Upper lobe of left lung (tissue), 6 donors: ENCODE measurements at regions not wholly inside any gene's neighbourhood (a gene's known extent, or its start where the extent isn't known, plus 50 kb on each side); places are given as distances from the start of the nearest gene placed in this dataset.

ENCODE experiments used
- ATAC-seq, 2 donors: fragments of 200-7000 bp; cut with Tn5 transposase; one replicate each; pipeline ENCODE4 v1.9.1; 2022; ENCODE audit warnings: mild to moderate bottlenecking in 2 of 2, moderate library complexity in 2 of 2; ENCODE audit not compliant: low FRiP score in 2 of 2
- DNase-seq, 2 donors: peaks; one replicate each; pipeline ENCODE4 v3.0.0-alpha.2; 2019 to 2020
- H3K27ac ChIP-seq, 4 donors: fragments of 200-600 bp; sonication (generic); one replicate each; pipeline ENCODE4 v1.5.1; 2016 to 2019
- H3K27me3 ChIP-seq, 4 donors: fragments of 200-600 bp; sonication (generic); one replicate each; pipeline ENCODE4 v1.5.1; 2017 to 2019
- H3K36me3 ChIP-seq, 4 donors: fragments of 200-600 bp; sonication (generic); one replicate each; pipeline ENCODE4 v1.5.1; 2016 to 2019
- H3K4me1 ChIP-seq, 4 donors: fragments of 200-600 bp; sonication (generic); one replicate each; pipeline ENCODE4 v1.5.1; 2018 to 2019
- H3K4me3 ChIP-seq, 4 donors: fragments of 200-600 bp; sonication (generic); one replicate each; pipeline ENCODE4 v1.5.1; 2017 to 2019; ENCODE audit warnings: mild to moderate bottlenecking in 2 of 4, moderate library complexity in 1 of 4
- H3K9me3 ChIP-seq, 4 donors: fragments of 200-600 bp; sonication (generic); one replicate each; pipeline ENCODE4 v1.5.1; 2018 to 2019
- CTCF ChIP-seq, 6 experiments: fragments of 450-650 bp in 4 of 6; fragments of 200-600 bp in 2 of 6; sonication (generic) in 2 of 6; IDR thresholded peaks; one replicate each; pipeline ENCODE4 v1.5.1; 2016 to 2019; ENCODE audit warnings: antibody characterized with exemption in 6 of 6
- EP300 ChIP-seq, 4 donors: sonication (generic); formaldehyde crosslinking; IDR thresholded peaks; one replicate each; pipeline ENCODE4 v1.5.1; 2017; ENCODE audit warnings: antibody characterized with exemption in 4 of 4, control low read depth in 2 of 4
- POLR2A ChIP-seq, 4 donors: fragments of 450-650 bp; IDR thresholded peaks; one replicate each; pipeline ENCODE4 v1.5.1; 2016 to 2017; ENCODE audit warnings: antibody characterized with exemption in 4 of 4, mild to moderate bottlenecking in 2 of 4
- POLR2AphosphoS5 ChIP-seq, 2 donors: sonication (generic); formaldehyde crosslinking; IDR thresholded peaks; one replicate each; pipeline ENCODE4 v1.5.1; 2017; ENCODE audit warnings: antibody characterized with exemption in 2 of 2
- WGBS, 2 donors: methylation state at CpG; one replicate each; pipeline ENCODE4 v1.1.5; 2017 to 2018; 5-methylcytosine and 5-hydroxymethylcytosine counted together
- donor health status: DM: no; HTN: no; CAD: no; lungs with moderate emphysema.
- donor health status: DM: no; HTN: yes; CAD: no; lungs with severe emphysema.

GRCh38 chr3:18872466-18872865 lies 275.8 kb upstream of the KCNH8 start:
- H3K27ac ChIP-seq = no peak overlapping the region
- H3K9me3 ChIP-seq = no peaks in the 10 kb centered on the region
- H3K4me1 ChIP-seq = peaks cover 0 to 4% (median 0%) of the 10 kb centered on the region in 4 donors
- 84 to 100% methylated on average over 1 of the region's 1 CpG for WGBS, 2 donors
- no peak overlapping the region for H3K4me3 ChIP-seq
- H3K36me3 ChIP-seq = no peaks in the 10 kb centered on the region
- ATAC-seq (no peak), DNase-seq (no peak)
- TF ChIP-seq CTCF (IDR thresholded peaks at IDR 0.05) (no peak), POLR2AphosphoS5 (IDR thresholded peaks at IDR 0.05) (no peak), EP300 (IDR thresholded peaks at IDR 0.05) (no peak), POLR2A (IDR thresholded peaks at IDR 0.05) (no peak)
- H3K27me3 ChIP-seq = no peaks in the 10 kb centered on the region

DNA sequence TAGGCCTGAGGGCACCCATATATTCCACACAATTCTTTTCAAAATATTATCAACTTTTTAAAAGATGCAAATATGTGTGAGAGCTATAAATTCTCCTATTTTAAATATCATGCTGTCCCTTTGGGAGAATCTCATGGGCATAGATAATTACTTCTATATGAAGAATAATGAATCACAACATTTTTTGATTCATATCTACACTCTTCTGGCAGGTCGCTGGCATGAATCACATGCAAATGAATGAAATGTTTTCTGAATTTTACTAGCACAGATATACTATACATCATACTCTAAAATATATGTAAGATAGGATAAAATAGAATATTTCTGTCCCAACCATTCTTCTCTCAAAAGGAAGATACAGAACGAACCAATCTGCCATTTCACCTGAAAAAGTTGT lies 277.7 kb upstream of the KCNH8 start:
- Histone ChIP-seq H3K36me3 (no peaks in the 10 kb centered on the region), H3K9me3 (no peaks in the 10 kb centered on the region), H3K4me3 (no peak overlapping the region), H3K4me1 (peaks cover 0 to 4% (median 0%) of the 10 kb centered on the region in 4 donors), H3K27me3 (no peaks in the 10 kb centered on the region), H3K27ac (no peak overlapping the region)
- ATAC-seq (no peak), DNase-seq (no peak)
- WGBS, 2 donors = 78 to 86% methylated on average over 2 of the region's 2 CpGs
- TF ChIP-seq EP300 (IDR thresholded peaks at IDR 0.05) (no peak), POLR2AphosphoS5 (IDR thresholded peaks at IDR 0.05) (no peak), CTCF (IDR thresholded peaks at IDR 0.05) (no peak), POLR2A (IDR thresholded peaks at IDR 0.05) (no peak)

- no peak for ATAC-seq
- TF ChIP-seq CTCF (IDR thresholded peaks at IDR 0.05) = no peak
- no peak for TF ChIP-seq POLR2A (IDR thresholded peaks at IDR 0.05)
- no peak for TF ChIP-seq POLR2AphosphoS5 (IDR thresholded peaks at IDR 0.05)
- TF ChIP-seq EP300 (IDR thresholded peaks at IDR 0.05) = no peak
- Histone ChIP-seq H3K36me3 (no peaks in the 10 kb centered on the region), H3K4me1 (peaks cover 0 to 3% (median 0%) of the 10 kb centered on the region in 4 donors), H3K4me3 (no peak overlapping the region), H3K9me3 (no peaks in the 10 kb centered on the region), H3K27me3 (no peaks in the 10 kb centered on the region), H3K27ac (no peak overlapping the region)
- no peak for DNase-seq
- WGBS, 2 donors = 82 to 94% methylated on average over 1 of the region's 1 CpG
Measured at GRCh38 chr3:18870074-18870640, 278.2 kb upstream of the KCNH8 start.

DNA sequence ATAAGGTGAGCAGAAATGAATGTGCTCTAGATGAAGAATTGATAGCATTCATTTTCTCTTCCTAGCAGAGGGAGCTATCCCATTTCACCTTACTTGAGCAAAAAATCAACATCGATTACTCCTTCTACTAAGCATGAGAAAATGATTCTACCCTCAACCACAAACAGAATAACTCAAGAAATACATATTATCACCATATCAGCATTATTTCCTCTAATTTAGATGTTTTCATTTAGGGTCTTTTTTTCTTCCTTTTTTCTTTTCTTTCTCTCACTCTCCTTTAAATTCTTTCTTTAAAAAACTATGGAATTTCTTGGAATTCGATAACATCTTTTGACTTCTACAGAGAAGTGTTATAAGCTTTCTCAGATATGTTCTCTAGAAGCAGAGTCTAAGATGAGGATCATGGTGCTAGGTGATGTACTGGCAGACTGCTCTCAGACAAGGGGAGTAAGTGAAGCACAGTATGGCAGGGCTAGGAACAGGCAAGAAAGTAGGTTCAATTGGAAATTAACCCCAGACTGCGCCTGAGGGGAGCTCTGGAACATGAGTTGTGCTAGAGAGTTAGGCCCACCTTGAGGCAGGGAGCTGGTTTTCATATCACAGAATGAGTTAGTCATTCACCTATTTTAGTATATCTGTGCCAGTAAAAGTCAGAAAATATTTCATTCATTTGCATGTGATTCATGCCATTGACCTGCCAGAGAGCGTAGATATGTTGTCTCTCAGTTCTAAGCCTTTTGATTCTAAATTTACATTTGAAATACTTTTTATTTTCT lies 279.2 kb upstream of the KCNH8 start:
- Histone ChIP-seq H3K9me3 (no peaks in the 10 kb centered on the region), H3K36me3 (no peaks in the 10 kb centered on the region), H3K4me1 (no peaks in the 10 kb centered on the region), H3K27ac (no peak overlapping the region), H3K27me3 (no peaks in the 10 kb centered on the region), H3K4me3 (no peak overlapping the region)
- DNase-seq (no peak), ATAC-seq (no peak)
- 85 to 86% methylated on average over 4 of the region's 4 CpGs for WGBS, 2 donors
- TF ChIP-seq EP300 (IDR thresholded peaks at IDR 0.05) (no peak), CTCF (IDR thresholded peaks at IDR 0.05) (no peak), POLR2A (IDR thresholded peaks at IDR 0.05) (no peak), POLR2AphosphoS5 (IDR thresholded peaks at IDR 0.05) (no peak)

- no peak overlapping the region for H3K4me3 ChIP-seq
- DNase-seq (no peak), ATAC-seq (no peak)
- no peaks in the 10 kb centered on the region for H3K27me3 ChIP-seq
- H3K27ac ChIP-seq = no peak overlapping the region
- 48 to 78% methylated on average over 1 of the region's 1 CpG for WGBS, 2 donors
- no peak for TF ChIP-seq POLR2AphosphoS5 (IDR thresholded peaks at IDR 0.05)
- TF ChIP-seq EP300 (IDR thresholded peaks at IDR 0.05) = no peak
- no peak for TF ChIP-seq CTCF (IDR thresholded peaks at IDR 0.05)
- no peak for TF ChIP-seq POLR2A (IDR thresholded peaks at IDR 0.05)
- no peaks in the 10 kb centered on the region for H3K36me3 ChIP-seq
- no peaks in the 10 kb centered on the region for H3K9me3 ChIP-seq
- H3K4me1 ChIP-seq = no peaks in the 10 kb centered on the region
Measured at GRCh38 chr3:18866899-18867298, 281.4 kb upstream of the KCNH8 start.
